SU-DHL-6 (cell line): ENCODE measurements at regions not wholly inside any gene's neighbourhood (a gene's known extent, or its start where the extent isn't known, plus 50 kb on each side); places are given as distances from the start of the nearest gene placed in this dataset.

Experiments
- EZH2phosphoT487 ChIP-seq: fragments of 200-600 bp; sonication (generic), shearing (Covaris generic); conservative IDR thresholded peaks from 2 replicates; pipeline ENCODE4 v1.6.1; 2018; ENCODE audit warnings: mild to moderate bottlenecking, antibody characterized with exemption, low read length, moderate library complexity, mixed read lengths
- TF ChIP-seq, protein P1 (sequence below): fragments of 200-600 bp; sonication (generic); IDR thresholded peaks from one replicate; pipeline ENCODE4 v1.5.1; 2017; ENCODE audit warnings: antibody characterized with exemption, mild to moderate bottlenecking, low read length, moderate library complexity; ENCODE audit not compliant: insufficient read depth, poor library complexity, severe bottlenecking

DNA sequence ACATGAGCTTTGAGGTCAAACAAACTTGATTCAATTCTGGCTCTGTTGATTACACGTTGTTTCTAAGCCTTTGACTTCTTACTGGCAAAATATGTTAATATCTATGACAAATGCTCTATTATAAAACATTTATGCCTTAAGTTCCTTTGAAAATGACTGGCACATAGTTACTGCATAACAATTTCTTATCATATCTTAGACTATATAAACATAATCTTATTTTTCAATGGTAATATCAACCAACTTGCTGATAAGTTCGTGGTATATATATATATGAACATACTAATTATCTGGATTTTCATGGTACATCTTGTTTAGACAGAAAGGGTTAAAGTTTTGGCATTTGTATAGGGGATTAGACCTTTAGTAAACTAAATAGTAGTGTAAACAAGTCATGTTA is 645.6 kb upstream of the ZNF804A start:
- TF ChIP-seq, protein P1, sequence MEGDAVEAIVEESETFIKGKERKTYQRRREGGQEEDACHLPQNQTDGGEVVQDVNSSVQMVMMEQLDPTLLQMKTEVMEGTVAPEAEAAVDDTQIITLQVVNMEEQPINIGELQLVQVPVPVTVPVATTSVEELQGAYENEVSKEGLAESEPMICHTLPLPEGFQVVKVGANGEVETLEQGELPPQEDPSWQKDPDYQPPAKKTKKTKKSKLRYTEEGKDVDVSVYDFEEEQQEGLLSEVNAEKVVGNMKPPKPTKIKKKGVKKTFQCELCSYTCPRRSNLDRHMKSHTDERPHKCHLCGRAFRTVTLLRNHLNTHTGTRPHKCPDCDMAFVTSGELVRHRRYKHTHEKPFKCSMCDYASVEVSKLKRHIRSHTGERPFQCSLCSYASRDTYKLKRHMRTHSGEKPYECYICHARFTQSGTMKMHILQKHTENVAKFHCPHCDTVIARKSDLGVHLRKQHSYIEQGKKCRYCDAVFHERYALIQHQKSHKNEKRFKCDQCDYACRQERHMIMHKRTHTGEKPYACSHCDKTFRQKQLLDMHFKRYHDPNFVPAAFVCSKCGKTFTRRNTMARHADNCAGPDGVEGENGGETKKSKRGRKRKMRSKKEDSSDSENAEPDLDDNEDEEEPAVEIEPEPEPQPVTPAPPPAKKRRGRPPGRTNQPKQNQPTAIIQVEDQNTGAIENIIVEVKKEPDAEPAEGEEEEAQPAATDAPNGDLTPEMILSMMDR = no peak
- no peak for TF ChIP-seq EZH2phosphoT487
